ENCODE measurements at regions not wholly inside any gene's neighbourhood (a gene's known extent, or its start where the extent isn't known, plus 50 kb on each side); places are given as distances from the start of the nearest gene placed in this dataset.

DNA sequence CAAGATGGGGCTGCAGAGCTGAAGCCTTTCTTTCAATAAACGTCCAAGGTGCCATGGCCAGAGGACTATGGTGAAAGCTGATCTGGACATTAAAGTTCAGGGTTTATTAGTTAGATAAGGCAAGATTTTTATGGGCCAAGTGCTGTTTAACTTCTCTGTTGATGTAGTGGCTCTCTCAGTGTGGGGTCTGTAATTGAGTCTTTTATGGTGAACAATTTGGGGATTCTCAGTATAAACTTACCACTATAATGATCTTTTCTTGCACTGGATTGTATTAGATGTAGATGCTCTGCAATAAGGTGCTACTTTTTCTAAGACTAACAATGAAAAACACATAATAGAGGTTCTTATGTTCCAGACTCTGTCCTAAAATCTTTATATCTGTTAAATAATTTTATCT lies 190.1 kb upstream of the KLF12 start:
- DNase-seq: no peak

DNA sequence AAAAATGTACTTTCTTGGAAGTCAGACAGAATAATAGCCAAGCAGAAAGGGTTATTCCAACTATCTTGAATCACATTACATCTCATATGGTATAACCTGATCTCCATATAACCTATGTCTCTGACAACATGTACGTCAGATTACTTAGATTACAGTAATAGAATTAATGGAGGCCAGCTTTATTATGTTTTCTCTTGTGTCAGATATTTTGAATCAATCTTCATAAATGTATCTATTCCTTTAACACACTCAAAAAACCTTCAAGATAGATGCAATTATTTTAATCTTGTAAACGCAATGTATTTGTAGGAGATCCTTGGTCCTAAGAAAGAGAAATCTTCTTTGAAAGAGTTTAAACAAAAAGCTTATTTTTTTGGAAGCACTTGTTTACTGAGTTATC lies 188.4 kb upstream of the KLF12 start:
- DNase-seq: no peak

DNA sequence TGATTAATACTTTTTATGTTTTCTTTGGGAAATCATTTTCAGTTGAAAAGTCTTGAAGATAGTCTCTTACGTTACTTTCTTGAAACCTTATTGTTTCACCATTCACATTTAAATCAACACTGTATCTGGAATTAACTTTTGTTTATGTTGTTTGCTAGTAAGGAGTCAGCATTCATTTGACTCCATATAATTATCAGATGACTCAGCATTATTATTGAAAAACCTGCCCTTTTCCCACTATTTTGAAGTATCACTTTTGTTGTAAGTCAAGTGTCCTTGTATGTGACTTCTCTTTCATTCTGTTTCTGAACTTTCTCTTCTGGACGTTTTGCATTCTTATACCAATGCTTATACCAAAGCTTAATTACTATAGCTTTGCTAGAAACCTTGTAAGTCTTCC lies 186.1 kb upstream of the KLF12 start:
- DNase-seq: no peak

DNA sequence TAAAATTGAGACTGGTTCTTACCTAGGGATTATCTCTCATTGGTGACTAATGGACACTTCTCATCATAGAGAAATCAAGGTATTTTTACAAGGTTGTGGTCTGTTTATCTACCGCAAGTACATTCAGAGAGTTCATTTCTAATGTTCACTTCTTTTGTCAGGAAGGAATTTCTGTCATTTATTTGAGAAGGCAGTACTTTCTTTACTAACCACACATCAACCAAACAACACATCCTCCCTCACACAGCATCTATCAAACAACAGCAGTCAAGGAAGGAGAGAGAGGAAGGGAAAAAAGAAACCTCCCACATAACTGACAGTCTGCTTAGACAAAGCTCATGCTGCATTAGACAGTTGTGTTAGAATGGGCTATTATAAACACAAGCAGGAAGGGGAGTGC lies 182.3 kb upstream of the KLF12 start:
- no peak for DNase-seq

DNA sequence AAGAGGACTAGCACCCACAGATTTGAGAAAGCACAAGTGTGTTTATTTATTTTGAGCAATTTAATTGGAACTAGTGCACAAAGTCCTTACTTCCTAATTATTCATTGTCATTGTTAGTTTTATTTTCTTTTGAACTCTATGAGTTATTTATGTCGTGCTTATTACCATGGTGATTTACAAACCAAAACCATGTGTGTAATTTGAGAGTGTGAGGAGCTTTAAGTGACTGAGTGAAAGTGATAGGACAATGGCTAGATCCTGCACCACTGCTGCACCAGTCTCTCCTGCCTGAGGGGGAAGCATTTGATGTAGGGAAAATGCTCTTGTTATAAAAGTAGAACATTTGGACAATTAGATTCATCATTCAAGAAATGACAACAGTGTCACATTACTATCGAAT lies 172.3 kb upstream of the KLF12 start:
- no peak for DNase-seq

DNA sequence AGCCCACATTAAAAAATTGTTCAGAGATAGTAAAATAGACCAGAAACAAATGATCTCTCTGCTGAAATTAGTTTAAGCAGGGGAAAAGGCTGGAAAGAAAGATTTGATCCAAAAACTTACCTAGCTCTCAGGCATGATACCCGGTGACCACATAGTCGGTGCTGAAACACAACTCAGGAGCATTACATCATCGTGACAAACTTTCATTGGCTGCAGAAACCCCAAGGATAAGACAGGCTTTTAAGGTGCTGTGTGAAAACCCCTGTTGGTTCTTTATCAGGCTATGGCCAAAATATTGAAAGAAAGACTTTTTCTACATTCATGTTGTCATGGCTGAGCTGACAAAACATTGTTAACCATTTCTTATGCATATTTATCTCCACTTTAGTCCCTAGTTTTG lies 171.7 kb upstream of the KLF12 start:
- no peak for DNase-seq

DNA sequence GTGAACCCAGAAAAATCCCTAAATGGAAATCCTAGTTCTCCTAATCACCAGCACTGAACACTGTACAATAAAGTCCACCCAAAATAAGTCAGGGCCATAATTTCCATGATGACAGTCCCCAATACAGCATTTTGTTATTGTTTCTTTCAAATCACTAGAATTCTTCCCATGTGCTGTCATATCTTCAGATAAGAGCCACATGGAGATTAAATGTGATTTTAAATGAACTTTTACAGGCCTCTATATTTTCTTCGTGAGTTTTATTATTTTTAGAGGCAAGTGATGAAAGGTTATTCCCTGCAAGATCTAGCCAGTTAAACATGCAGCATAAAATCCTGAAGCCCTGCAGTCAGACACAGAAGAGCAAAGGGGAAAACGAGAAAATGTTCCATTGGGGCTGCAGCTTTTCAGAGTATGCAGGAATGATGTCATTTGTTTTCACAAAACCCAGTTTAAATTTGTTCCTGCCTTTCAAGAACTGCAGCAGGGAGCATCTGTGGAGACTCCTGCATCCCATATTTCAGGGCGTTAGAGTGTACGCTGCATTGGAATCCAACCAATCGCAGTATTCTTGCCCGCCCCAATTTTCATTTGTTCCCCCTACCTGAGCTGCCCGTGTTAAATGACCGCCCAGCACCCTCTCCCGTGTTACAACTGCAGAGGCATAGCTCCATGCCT lies 167.2 kb upstream of the KLF12 start:
- no peak for DNase-seq

DNA sequence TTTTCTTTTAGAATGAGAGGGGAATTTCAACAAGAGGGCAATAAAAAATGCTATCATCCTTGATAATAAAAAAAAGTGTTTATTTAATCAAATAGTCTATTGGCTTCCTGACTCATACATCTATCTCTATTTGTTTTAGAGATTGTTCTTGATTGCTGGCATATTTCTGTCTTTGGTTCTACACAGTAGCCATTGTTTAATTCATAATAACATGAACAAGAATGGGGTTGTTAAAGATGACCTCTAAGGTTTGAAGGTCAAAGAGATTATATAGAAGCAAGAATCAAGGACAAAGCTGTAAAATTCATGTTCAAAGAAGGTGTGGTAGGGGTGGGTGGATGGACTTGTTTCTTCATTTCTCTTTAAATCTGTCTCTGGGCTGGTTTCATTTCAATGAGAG lies 166.0 kb upstream of the KLF12 start:
- DNase-seq: no peak

DNA sequence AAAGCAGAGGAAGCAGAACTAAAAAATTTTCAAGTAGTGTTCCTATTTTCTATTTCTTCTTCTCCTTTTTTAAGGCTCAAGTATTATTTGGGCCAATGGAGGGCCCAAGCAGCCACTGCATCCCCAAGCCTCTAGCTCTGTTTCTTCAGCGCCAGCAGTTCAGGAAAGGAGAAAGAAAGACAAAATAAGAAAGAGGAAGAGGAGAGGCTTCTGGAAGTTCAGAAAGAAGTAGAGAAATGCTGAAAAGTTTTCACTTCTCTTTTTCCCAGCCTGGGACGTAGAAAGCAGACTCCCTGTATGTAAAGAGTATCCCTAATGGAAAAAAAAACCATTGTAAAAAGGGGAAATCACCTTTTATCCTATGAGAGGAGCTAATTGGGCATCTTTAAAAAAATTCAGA lies 165.5 kb upstream of the KLF12 start:
- DNase-seq: no peak

DNA sequence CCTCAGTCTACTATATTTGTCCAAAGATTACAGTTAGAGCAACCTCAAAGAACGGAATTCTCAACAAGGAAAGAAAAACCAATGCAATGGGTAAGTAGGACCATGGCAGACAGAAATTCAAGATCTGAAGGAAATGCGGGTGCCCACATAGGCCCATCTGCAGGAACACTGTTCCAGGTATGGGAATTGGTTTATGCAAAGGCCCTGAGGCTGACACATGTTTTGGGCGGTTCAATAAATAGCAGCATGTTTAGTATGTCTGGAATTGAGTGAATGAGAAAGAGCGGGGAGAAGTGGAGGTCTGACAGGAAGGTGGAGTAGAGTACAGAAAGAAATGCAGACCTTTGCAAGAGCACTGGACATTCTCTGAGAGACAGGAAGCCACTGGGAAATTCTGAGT lies 164.7 kb upstream of the KLF12 start:
- no peak for DNase-seq

DNA sequence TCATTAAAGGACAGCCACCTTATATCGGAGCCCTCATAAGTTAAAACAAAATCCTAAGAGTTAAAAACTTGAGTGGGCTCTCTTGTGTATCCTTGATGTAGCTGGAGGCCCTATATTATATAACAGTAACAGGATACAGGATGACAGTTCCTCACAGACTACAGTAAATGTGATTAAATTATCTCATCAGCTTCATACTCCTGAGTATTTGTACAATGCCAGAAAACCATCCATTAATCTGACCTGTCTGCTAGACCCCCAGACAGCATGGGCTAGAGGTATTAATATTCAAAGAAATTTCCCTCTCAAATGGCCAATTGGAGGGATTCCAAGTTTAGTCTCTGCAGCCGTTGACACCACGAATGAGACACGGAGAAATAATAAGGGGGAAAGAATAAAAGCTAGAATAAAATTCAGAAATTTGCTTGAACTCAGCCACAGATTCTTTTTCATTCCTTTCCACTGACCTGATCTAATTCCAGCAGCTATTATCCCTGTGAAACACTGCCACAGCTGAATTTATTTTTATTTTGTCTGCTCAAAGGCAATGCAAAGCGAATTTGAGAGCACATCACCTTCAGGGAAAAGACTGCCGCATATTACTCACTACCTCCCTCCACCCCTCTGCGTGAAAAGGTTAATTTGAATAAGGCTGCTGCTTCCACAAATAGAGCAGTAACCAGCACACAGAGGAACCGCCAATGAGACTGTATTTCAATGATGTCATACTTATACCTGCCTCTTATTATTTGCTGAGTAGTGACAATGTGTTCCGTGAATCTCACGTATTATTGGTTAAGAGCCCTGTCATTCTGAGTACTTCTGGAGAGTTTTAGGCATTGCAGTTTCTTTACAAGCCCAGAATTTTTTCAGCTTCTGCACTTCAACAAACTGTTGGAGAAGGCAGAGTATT lies 155.9 kb upstream of the KLF12 start:
- no peak for DNase-seq

DNA sequence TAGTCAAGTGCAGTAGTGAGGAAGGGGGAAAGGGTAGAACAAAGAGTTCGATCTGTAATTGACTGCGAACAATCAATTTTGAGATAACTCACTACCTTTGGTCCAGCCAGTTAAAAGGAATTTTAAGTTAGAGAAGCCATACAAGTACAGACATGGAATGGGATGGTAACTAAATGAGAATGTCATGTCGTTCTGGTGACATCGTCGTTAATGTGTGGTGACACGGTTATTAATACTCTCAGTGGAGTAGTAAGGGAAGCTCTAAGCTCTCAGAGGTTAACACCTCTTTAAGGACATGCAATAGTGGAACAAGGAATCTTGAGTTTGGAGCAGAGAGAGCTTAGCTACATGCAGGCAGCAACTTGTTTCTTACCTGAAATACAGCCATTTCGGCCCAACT lies 154.9 kb upstream of the KLF12 start:
- DNase-seq: no peak

DNA sequence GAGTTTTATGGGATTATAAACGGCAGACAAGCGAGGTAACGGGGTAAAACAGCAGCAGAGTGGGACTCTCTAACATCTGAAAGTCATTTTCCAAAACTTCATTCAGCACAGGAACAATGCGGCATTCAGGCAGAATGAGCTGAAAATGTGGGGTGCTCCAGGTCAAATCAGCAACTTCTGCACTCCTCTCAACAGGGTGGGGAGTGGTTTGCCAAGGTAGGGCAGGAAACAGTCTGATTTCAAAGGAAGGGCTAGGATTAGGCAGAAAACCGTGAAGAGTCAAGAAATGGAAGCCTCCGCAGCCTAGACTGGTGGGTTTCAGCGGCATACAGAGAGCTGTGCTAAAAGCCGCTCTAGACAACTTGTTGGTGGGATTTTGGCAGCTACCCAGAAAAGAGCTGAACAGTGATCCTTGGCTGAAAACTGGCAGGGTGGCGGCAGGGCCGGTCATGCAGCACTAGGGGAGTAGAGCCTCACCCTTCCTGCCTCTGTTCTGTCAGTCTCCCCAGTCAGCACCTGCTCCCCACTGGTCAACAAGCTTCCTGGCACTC lies 154.2 kb upstream of the KLF12 start:
- no peak for DNase-seq

DNA sequence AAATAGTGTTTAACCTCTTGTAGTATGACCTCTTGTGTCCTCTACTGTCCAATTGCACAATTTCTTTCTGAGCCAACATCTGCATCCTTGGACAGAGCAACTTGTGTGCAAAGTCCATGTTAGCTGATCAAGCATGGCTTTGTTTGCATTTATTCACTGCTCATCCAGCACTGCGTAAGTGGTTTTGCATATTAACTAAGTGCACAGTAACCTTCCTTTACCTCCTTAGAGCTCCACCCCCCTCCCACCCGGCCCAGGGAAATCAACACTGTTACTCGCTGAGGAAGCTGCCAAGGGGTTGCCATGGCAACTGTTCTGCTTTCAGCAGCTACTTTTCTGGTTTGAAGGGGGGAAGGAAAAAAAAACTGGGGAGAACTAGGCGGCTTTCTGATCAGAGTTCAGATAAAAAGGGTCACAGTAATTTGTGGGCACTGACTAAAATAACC lies 153.5 kb upstream of the KLF12 start:
- DNase-seq: no peak

DNA sequence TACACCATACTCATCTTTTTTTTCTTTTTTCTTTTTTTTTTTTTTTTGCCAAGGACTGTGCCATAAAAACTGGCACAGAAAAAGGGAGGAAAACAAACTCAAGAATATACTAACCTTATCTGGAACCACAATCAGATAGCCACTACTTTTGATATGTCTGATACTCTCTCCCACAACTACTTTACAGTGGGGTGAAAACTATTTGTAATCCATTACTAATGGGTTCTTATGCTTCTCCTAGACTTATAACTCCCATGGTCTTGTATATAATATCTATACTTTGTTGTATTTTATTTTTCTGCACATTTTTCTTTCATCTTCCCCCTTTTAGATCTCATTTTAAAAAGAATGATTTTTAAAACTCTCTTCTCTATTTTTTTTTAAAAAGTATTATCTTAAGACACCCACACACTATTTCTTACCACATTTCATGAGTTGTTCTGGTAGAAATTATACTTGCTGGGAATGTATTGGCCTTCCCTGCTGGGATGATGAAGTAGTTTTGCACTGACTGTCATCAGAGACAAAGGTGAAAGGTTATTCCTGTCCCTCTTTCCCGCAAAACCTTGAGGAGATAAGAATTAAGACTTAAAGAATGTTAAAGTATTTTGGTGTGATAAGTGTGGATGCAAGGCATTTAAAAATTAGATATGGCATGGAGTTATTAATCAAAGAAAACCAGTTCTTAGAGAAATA lies 146.7 kb upstream of the KLF12 start:
- DNase-seq: no peak

DNA sequence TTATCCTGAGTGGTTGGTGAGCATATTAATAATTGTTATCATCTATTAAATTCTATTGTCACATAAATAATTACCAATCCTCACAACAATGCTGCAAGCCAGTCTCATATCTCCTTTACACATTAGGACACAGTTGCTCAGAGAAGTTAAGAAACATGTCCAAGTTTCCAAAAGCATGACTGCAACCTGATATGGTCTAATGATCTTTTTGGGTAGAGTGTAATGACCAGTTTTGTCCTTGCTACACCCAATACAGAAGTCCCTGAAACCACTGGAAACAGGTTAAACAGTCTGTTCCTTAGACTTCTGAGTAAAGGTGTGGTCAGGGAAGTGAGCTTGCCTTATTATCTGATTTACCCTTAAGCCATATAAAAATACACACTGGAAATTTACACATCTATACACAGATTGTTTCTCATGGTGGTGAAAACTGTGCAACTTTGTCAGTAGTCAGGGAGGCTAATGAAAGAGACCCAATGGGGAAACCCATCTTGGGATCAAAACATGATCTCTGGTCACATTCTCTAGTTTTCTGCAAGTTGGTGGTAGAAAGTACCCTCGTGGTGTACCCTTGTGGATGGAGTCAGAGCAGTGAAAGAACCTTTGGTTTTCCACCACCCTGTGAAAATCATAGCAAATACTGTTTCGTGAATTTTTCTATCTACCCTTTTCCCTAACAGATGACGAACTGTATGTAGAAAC lies 146.0 kb upstream of the KLF12 start:
- DNase-seq: no peak

DNA sequence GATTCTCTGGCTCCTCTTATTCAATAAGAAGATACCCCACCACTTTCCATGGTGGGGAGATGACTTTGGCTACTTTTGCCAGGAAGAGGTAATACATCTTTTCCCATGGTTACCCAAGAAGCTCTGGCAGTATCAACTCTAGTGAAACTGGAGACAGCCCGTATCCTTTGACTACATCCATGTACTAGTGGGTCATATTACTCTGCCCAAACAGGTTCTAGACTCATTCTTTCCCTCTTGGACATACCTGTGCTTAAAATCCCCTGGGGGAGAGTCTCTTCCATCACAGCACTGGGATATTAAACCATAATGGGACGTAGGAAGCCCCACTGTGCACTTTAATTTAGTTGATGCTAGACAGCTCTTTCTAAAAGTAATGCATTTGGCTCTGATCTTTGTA lies 144.7 kb upstream of the KLF12 start:
- no peak for DNase-seq

DNA sequence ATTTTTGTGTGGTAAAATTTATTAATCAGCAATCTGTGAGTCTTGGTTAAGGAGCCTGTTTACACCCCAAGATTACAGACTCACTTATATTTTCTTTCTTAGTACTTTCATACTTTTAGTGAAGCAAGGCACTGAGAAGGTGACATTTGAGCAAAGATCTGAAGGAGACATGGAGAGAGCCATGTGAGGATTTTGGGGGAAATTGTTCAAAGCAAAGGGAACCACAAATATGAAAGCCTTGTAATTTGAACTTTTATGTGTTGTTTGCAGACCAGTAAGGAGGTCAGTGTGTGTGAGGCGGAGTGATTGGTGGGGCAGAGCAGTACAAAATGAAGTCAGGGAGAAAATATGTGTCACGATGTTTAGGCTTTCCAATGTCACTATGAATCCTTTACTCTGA lies 140.7 kb upstream of the KLF12 start:
- DNase-seq: no peak

DNA sequence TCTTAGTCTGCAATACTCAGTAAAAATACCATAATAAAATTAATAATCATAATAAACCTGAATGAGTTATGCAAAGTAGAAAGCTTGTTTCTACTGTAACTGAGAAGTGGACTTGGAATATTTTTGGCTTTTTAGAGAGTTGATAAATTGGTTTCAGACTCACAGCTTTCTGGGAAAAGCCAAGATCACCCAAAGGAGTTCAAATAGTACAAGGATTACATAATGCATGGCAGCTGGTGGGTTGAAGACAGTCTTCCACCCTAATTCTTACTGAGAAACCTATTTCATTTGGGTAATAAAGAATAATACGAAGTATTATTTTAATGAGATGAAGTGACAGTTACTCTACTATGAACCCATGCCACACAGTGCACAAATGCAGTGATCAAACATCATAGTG lies 139.4 kb upstream of the KLF12 start:
- no peak for DNase-seq

DNA sequence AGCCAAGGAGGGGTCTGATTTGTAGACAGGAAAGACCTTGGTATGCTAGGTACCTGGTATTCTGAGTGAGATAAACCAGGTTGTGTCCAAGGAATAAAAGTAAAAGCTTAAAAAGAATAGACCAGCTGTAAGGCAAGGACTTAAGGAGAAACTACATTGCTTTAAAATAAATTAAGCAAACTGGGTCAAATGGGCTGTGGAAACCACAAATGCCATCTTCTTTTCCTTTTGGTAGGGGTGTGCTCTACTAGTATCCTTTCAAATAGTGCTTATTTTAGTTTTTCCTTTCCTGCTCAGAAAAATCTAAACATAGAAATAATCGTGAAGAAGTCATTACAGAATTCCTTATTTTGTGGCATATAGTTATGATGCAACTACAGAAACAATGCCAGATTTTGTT lies 138.6 kb upstream of the KLF12 start:
- no peak for DNase-seq

DNA sequence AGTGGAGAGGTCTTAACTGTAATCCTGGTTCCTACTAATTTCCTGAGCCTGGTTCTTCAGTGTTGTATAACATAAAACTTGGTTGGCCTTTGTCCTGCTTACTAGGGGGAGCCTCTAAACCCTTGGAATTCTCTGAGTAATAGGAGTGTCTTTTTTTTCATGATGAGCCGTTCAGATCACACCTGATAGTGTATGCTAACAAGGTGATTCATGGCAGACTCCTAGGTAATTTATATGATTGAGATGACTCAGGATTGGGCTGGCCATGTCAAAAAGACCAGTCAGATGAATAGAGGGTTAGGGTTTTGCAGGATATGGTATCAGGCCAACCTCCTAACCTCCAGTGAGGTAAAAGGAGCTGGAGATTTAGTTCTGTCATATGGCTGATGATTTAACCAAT lies 135.8 kb upstream of the KLF12 start:
- DNase-seq: no peak

DNA sequence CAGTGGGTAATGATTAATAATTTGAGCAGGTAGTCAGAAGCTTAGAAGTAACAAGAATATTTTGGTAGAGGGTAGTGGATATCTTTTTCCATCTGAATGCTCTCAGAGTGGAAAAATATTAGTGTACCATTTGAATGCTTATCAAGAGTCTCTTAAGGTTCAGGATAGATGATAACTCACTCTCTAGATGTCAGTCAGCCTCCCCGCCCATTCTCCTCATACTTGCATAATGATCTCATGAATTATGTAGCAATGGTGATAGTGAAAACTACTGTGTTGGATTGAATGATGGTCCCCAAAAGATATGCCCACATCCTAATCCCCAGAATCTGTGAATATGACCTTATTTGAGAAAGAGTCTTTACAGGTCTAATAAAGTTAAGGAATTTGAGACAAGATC lies 132.7 kb upstream of the KLF12 start:
- DNase-seq: no peak

DNA sequence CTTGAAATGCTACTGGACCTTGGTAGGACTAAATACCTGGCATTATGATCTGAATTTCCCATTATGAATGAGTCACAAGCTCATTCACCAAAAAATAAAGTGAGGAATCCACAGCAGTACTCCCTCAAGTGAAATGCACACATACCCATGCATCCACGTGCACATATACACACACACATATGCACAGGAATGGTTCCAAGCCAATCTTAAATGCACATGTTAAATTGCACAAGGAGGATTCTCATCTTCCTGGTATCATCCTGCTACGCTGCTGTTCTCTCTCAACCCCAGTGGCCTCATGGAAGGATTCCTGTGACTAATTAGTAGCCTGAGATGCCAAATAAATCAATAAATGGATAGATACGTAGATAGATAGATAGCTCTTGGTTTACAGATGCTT lies 132.1 kb upstream of the KLF12 start:
- DNase-seq: no peak
